ENCODE measurements at regions not wholly inside any gene's neighbourhood (a gene's known extent, or its start where the extent isn't known, plus 50 kb on each side); places are given as distances from the start of the nearest gene placed in this dataset.
A peak's percentile ranks its signal among the peaks of the same experiment; 100 is the strongest.

GRCh38 chr3:150215616-150216015 is 192.5 kb upstream of the TSC22D2 start:
- no peak for DNase-seq

- DNase-seq: no peak
Measured at GRCh38 chr3:150213577-150213976, 194.5 kb upstream of the TSC22D2 start.

GRCh38 chr3:150210461-150211110 is 197.5 kb upstream of the TSC22D2 start:
- DNase-seq: no peak

GRCh38 chr3:150203273-150203672 is 204.8 kb upstream of the TSC22D2 start:
- no peak for DNase-seq

- DNase-seq: no peak
Measured at GRCh38 chr3:150202711-150203110, 205.4 kb upstream of the TSC22D2 start.

GRCh38 chr3:150194957-150195356 is 213.1 kb upstream of the TSC22D2 start:
- no peak for DNase-seq

- DNase-seq: no peak
Measured at GRCh38 chr3:150194513-150194912, 213.6 kb upstream of the TSC22D2 start.

GRCh38 chr3:150184426-150185071 is 213.9 kb upstream of the PFN2 start:
- DNase-seq: no peak

GRCh38 chr3:150183678-150184425 is 213.2 kb upstream of the PFN2 start:
- DNase-seq: peak; percentile 76 to 87

GRCh38 chr3:150180334-150180733 is 209.6 kb upstream of the PFN2 start:
- no peak for DNase-seq

- no peak for DNase-seq
Measured at GRCh38 chr3:150179330-150179729, 208.6 kb upstream of the PFN2 start.

- DNase-seq: no peak
Measured at GRCh38 chr3:150177673-150178381, 207.1 kb upstream of the PFN2 start.

GRCh38 chr3:150174179-150174578 is 203.5 kb upstream of the PFN2 start:
- DNase-seq: no peak

GRCh38 chr3:150172356-150172755 is 201.7 kb upstream of the PFN2 start:
- no peak for DNase-seq

- peak; percentile 63 to 74 for DNase-seq
Measured at GRCh38 chr3:150170852-150171520, 200.3 kb upstream of the PFN2 start.

GRCh38 chr3:150169330-150169940 is 198.7 kb upstream of the PFN2 start:
- peak in 1 of 2 experiments; percentile 1 for DNase-seq

GRCh38 chr3:150168698-150169097 is 198.0 kb upstream of the PFN2 start:
- no peak for DNase-seq

- DNase-seq: no peak
Measured at GRCh38 chr3:150165396-150166094, 194.8 kb upstream of the PFN2 start.

- no peak for DNase-seq
Measured at GRCh38 chr3:150161011-150161410, 190.3 kb upstream of the PFN2 start.

- no peak for DNase-seq
Measured at GRCh38 chr3:150158943-150159625, 188.4 kb upstream of the PFN2 start.

- DNase-seq: no peak
Measured at GRCh38 chr3:150152567-150152966, 181.9 kb upstream of the PFN2 start.

Data from SHP77 (cell line).